Retinal pigment epithelial cell (primary cell): ENCODE measurements at regions not wholly inside any gene's neighbourhood (a gene's known extent, or its start where the extent isn't known, plus 50 kb on each side); places are given as distances from the start of the nearest gene placed in this dataset.

Source experiments
- DNase-seq: peaks from one replicate; pipeline ENCODE4 v3.0.0-alpha.2; 2010; ENCODE audit warnings: low read depth
- H3K4me3 ChIP-seq: 2 replicates; pipeline ENCODE4 v1.5.1; 2011; ENCODE audit warnings: mild to moderate bottlenecking, low read length, control low read depth, moderate library complexity
- TF ChIP-seq, protein P1 (sequence below): conservative IDR thresholded peaks from 2 replicates; pipeline ENCODE4 v1.5.1; 2011; ENCODE audit warnings: low read depth, low read length, control low read depth, inconsistent platforms

- TF ChIP-seq, protein P1, sequence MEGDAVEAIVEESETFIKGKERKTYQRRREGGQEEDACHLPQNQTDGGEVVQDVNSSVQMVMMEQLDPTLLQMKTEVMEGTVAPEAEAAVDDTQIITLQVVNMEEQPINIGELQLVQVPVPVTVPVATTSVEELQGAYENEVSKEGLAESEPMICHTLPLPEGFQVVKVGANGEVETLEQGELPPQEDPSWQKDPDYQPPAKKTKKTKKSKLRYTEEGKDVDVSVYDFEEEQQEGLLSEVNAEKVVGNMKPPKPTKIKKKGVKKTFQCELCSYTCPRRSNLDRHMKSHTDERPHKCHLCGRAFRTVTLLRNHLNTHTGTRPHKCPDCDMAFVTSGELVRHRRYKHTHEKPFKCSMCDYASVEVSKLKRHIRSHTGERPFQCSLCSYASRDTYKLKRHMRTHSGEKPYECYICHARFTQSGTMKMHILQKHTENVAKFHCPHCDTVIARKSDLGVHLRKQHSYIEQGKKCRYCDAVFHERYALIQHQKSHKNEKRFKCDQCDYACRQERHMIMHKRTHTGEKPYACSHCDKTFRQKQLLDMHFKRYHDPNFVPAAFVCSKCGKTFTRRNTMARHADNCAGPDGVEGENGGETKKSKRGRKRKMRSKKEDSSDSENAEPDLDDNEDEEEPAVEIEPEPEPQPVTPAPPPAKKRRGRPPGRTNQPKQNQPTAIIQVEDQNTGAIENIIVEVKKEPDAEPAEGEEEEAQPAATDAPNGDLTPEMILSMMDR, result no peak
- no peak for DNase-seq
- no peak overlapping the region for H3K4me3 ChIP-seq
Measured at GRCh38 chrX:865422-865821, 234.8 kb downstream of the SHOX start.

DNA sequence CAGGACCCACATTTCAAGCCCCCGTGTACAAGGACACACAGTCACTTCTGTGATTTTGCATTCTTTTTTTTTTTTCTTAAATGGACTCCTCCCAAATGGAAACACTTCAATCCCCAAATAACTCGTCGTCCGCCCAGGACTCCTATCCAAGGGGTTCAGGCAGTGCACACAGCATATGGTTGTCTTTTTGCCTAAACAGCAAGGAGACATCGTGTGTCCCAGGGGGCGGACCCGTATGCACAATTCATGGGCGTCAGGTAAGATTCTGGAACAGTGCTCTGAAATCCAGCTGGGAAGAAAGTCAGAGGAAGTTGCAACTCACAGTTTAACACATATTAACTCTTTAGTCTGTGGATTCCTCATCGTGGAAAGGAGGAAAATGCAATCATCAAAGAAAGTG lies 231.3 kb downstream of the SHOX start:
- TF ChIP-seq, protein P1, result no peak
- DNase-seq, result no peak
- no peak overlapping the region for H3K4me3 ChIP-seq

DNA sequence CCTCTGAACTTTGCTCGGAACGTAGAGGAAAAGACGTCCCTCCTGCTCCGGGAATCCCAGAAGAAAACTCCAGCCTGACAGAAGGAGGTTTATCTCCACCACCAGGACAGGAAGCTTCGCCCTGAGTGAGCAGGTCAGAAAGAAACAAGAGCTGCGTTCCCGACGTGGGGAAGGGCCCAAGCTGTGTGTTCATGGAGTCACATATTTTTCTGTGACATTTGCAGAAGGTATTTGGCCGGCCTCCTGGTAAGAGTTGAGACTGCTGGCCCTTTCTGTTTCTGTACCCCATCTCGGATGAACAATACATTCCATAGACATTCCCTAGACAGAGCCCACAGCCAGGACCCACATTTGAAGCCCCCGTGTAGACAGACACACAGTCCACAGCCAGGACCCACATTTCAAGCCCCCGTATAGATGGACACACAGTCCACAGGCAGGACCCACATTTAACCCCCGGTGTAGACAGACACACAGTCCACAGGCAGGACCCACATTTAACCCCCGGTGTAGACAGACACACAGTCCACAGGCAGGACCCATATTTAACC lies 230.8 kb downstream of the SHOX start:
- TF ChIP-seq, protein P1, result no peak
- H3K4me3 ChIP-seq, result no peak overlapping the region
- no peak for DNase-seq

DNA sequence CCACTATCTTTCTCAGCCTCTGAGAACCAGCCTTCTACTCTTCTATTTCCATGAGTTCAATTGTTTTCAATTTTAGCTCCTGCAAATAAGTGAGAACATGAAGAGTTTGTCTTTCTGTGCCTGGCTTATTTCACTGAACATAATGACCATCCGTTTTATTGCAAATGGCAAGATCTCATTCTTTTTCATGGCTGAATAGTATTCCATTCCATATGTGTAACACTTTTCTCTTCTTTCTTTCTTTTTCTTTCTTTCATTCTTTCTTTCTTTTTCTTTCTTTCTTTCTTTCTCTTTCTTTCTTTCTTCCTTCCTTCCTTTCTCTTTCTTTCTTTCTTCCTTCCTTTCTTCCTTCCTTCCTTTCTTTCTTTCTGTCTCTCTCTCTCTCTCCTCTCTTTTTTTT lies 228.7 kb downstream of the SHOX start:
- no peak for DNase-seq
- TF ChIP-seq, protein P1, result no peak
- no peak overlapping the region for H3K4me3 ChIP-seq

GRCh38 chrX:858542-859078 lies 228.0 kb downstream of the SHOX start:
- TF ChIP-seq, protein P1, result no peak
- no peak for DNase-seq
- no peak overlapping the region for H3K4me3 ChIP-seq

DNA sequence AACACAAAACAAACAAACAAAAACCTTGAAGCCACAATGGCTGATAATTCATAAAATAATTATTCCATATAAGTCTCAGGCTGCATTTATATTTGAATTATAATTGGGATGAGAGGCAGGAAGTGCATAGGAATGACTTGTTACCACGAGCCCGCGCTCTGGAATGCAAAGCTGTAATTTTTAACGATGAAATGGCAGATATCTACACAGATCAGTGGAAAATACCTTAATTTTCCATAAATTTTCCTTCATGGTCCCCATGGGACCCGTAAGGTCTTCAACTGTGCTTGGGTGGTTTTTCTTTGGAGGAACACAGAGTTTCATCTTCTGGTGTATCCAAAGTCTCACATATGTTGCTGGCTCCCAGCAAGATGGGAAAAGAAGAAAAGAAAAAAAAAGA lies 226.8 kb downstream of the SHOX start:
- no peak overlapping the region for H3K4me3 ChIP-seq
- TF ChIP-seq, protein P1, result no peak
- DNase-seq, result no peak

GRCh38 chrX:856566-857290 lies 226.1 kb downstream of the SHOX start:
- H3K4me3 ChIP-seq, result no peak overlapping the region
- no peak for DNase-seq
- TF ChIP-seq, protein P1, result no peak
